ENCODE measurements at regions not wholly inside any gene's neighbourhood (a gene's known extent, or its start where the extent isn't known, plus 50 kb on each side); places are given as distances from the start of the nearest gene placed in this dataset.
A peak's percentile ranks its signal among the peaks of the same experiment; 100 is the strongest.

DNA sequence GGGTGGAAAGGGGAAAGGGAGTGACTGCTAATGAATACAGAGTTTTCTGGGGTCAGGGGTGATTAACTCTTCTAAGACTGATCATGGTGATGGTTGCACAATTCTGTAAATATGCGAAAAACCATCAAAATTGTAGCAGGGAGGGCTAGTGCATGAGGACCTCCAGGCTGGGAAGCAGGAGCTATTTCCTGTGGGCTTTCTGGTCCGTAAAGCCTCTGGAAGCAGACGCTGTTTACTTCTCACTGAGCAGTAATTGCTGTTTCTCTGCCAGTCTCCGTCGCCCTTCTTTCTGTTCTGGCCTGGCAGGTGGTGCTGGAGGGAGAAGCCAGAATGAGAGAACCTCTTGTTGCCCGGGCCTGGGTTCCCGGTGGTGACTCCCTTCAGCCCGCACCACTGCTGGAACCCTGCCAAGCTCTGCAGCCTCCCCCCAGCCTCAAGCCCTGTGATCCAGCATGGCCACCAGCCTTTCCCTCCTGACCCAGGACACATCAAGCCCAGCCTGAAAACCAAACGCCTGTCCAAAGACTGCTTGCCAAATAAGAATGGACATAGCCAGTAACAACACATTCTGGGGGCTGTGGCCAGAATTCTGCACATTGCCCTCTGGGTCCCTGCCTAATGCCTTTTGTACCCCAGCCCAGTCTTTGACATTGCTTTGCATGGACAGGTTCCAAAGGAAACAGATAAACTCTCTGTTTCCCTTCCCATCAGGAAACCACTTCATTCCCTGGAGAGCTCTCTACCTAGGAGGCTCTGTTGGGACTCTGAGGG, 201.0 kb upstream of the NAV2 start:
- Histone ChIP-seq H3K27ac (no peak overlapping the region), H3K9me3 (no peaks in the 10 kb centered on the region), H3K4me1 (no peaks in the 10 kb centered on the region), H3K4me3 (no peak overlapping the region), H3K36me3 (ENCODE audit: insufficient read depth in 1 of 2, low read depth in 1 of 2) (no peaks in the 10 kb centered on the region), H3K27me3 (ENCODE audit: insufficient read depth in 3 of 3, low read length in 2 of 3) (peaks cover 0 to 20% (median 3%) of the 10 kb centered on the region in 3 donors)
- DNase-seq (peak; percentile 37 to 71), ATAC-seq (peak; percentile 23 to 51 (median 36))
- WGBS, 3 donors: 8 to 11% (median 8%) methylated on average over 9 of the region's 9 CpGs
- intact Hi-C loops (cut with DNase I): no loop called here
- TF ChIP-seq, protein P1, sequence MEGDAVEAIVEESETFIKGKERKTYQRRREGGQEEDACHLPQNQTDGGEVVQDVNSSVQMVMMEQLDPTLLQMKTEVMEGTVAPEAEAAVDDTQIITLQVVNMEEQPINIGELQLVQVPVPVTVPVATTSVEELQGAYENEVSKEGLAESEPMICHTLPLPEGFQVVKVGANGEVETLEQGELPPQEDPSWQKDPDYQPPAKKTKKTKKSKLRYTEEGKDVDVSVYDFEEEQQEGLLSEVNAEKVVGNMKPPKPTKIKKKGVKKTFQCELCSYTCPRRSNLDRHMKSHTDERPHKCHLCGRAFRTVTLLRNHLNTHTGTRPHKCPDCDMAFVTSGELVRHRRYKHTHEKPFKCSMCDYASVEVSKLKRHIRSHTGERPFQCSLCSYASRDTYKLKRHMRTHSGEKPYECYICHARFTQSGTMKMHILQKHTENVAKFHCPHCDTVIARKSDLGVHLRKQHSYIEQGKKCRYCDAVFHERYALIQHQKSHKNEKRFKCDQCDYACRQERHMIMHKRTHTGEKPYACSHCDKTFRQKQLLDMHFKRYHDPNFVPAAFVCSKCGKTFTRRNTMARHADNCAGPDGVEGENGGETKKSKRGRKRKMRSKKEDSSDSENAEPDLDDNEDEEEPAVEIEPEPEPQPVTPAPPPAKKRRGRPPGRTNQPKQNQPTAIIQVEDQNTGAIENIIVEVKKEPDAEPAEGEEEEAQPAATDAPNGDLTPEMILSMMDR (IDR thresholded peaks at IDR 0.05): no peak

DNA sequence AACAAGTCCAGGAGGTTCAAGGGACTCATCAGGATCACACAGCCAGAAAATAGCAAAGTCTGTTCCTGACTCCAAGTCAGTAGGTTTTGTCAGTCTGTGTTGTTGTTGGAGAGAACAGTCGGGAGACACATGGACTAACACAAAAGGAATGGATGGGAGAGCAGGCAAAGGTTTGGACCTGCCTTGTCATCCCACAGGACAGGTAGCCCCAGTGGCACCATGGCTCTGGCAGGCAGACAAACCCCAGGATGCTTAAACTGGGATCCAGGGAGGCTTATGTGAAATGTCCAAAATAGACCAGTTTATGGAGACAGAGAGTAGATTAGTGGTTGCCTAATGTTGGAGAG, 201.6 kb upstream of the NAV2 start:
- ATAC-seq (no peak), DNase-seq (no peak)
- Histone ChIP-seq H3K9me3 (no peaks in the 10 kb centered on the region), H3K4me1 (no peaks in the 10 kb centered on the region), H3K27me3 (ENCODE audit: insufficient read depth in 3 of 3, low read length in 2 of 3) (peaks cover 0 to 20% (median 3%) of the 10 kb centered on the region in 3 donors), H3K36me3 (ENCODE audit: insufficient read depth in 1 of 2, low read depth in 1 of 2) (no peaks in the 10 kb centered on the region), H3K27ac (no peak overlapping the region), H3K4me3 (no peak overlapping the region)
- 27 to 53% (median 41%) methylated on average over 1 of the region's 1 CpG for WGBS, 3 donors
- TF ChIP-seq, protein P1 (IDR thresholded peaks at IDR 0.05): no peak
- intact Hi-C loops (cut with DNase I): no loop called here

- no peak for ATAC-seq
- WGBS, 3 donors: 67 to 77% (median 74%) methylated on average over 8 of the region's 8 CpGs
- H3K27me3 ChIP-seq (ENCODE audit: insufficient read depth in 3 of 3, low read length in 2 of 3): peaks cover 0 to 20% (median 3%) of the 10 kb centered on the region in 3 donors
- no peaks in the 10 kb centered on the region for H3K36me3 ChIP-seq (ENCODE audit: insufficient read depth in 1 of 2, low read depth in 1 of 2)
- TF ChIP-seq, protein P1 (IDR thresholded peaks at IDR 0.05): no peak
- no peaks in the 10 kb centered on the region for H3K4me1 ChIP-seq
- H3K4me3 ChIP-seq: no peak overlapping the region
- DNase-seq: no peak
- no peak overlapping the region for H3K27ac ChIP-seq
- H3K9me3 ChIP-seq: no peaks in the 10 kb centered on the region
- intact Hi-C loops (cut with DNase I): no loop called here
Measured at GRCh38 chr11:19510468-19510867, 202.2 kb upstream of the NAV2 start.

DNA sequence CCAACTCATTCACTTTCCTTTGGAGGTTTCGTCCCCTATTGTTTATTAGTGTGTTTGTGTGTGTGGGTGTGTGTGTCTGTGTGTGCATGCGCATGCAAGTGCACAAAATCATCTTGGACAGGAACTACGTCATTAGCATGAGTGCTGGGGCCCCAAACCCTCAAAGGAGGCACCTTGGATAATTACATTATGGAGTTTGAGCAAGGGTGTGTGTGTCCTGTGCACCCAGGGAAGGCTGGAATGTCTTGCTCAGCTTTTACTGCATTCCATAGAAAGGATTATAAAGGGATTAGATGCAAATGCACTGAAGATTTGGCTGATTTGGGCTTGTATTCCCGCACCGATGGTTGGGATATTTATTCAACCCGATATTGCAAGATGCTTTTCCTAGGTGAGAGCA, 203.4 kb upstream of the NAV2 start:
- DNase-seq (no peak), ATAC-seq (no peak)
- 54 to 80% (median 74%) methylated on average over 6 of the region's 6 CpGs for WGBS, 3 donors
- peaks cover 0 to 19% (median 3%) of the 10 kb centered on the region in 3 donors for H3K27me3 ChIP-seq (ENCODE audit: insufficient read depth in 3 of 3, low read length in 2 of 3)
- H3K9me3 ChIP-seq: no peaks in the 10 kb centered on the region
- H3K4me1 ChIP-seq: no peaks in the 10 kb centered on the region
- TF ChIP-seq, protein P1 (IDR thresholded peaks at IDR 0.05): no peak
- no peak overlapping the region for H3K27ac ChIP-seq
- intact Hi-C loops (cut with DNase I): loop anchor here in 1 of 2 donors (10.0 kb wide), 1 partner anchor 64 kb away; no protein-coding TSS in a partner anchor
- H3K36me3 ChIP-seq (ENCODE audit: insufficient read depth in 1 of 2, low read depth in 1 of 2): no peaks in the 10 kb centered on the region
- no peak overlapping the region for H3K4me3 ChIP-seq
